Vagina (tissue), 2 donors: ENCODE measurements at regions not wholly inside any gene's neighbourhood (a gene's known extent, or its start where the extent isn't known, plus 50 kb on each side); places are given as distances from the start of the nearest gene placed in this dataset.
A peak's percentile ranks its signal among the peaks of the same experiment; 100 is the strongest.

ENCODE experiments used
- DNase-seq, 2 donors: peaks; one replicate each; pipeline ENCODE4 v3.0.0-alpha.2; 2017; ENCODE audit errors: extremely low spot score in 2 of 2
- H3K27ac ChIP-seq: fragments of 200-600 bp; sonication (generic); one replicate; pipeline ENCODE4 v1.5.1; 2019
- H3K27me3 ChIP-seq: fragments of 200-600 bp; sonication (generic); one replicate; pipeline ENCODE4 v1.5.1; 2019
- H3K36me3 ChIP-seq, 2 donors: fragments of 200-600 bp; sonication (generic); one replicate each; pipeline ENCODE4 v1.5.1; 2017 to 2019
- H3K4me1 ChIP-seq: fragments of 200-600 bp; sonication (generic); one replicate; pipeline ENCODE4 v1.5.1; 2019
- H3K4me3 ChIP-seq, 2 donors: fragments of 200-600 bp; sonication (generic); 1 replicate in 1 of 2; 2 replicates in 1 of 2; pipeline ENCODE4 v1.5.1; 2016 to 2019
- H3K9me3 ChIP-seq: fragments of 200-600 bp; sonication (generic); one replicate; pipeline ENCODE4 v1.5.1; 2019
- POLR2A ChIP-seq, 2 donors: fragments of 450-650 bp; IDR thresholded peaks; one replicate each; pipeline ENCODE4 v1.6.1; 2017; ENCODE audit warnings: antibody characterized with exemption in 2 of 2, mild to moderate bottlenecking in 2 of 2, moderate library complexity in 2 of 2
- POLR2AphosphoS5 ChIP-seq, 2 donors: sonication (generic); formaldehyde crosslinking; IDR thresholded peaks; one replicate each; pipeline ENCODE4 v1.9.0; 2017; ENCODE audit warnings: antibody characterized with exemption in 2 of 2, mild to moderate bottlenecking in 2 of 2, low read depth in 1 of 2; ENCODE audit not compliant: insufficient read depth in 1 of 2
- intact Hi-C: fragments of 100-400 bp; cut with DNase I; formaldehyde crosslinking; loops from one replicate; pipeline ENCODE4 v1.15.1; 2023
- TF ChIP-seq, protein P1 (sequence below), 3 experiments: fragments of 450-650 bp in 2 of 3; fragments of 200-600 bp in 1 of 3; sonication (generic) in 1 of 3; IDR thresholded peaks; one replicate each; pipeline ENCODE4 v1.5.1; 2017 to 2019; ENCODE audit warnings: antibody characterized with exemption in 3 of 3, mild to moderate bottlenecking in 2 of 3, moderate library complexity in 2 of 3

- no peak overlapping the region for H3K27ac ChIP-seq
- no peaks in the 10 kb centered on the region for H3K36me3 ChIP-seq
- DNase-seq: peak in 1 of 2 donors; percentile 55
- H3K27me3 ChIP-seq: no peaks in the 10 kb centered on the region
- TF ChIP-seq, protein P1, sequence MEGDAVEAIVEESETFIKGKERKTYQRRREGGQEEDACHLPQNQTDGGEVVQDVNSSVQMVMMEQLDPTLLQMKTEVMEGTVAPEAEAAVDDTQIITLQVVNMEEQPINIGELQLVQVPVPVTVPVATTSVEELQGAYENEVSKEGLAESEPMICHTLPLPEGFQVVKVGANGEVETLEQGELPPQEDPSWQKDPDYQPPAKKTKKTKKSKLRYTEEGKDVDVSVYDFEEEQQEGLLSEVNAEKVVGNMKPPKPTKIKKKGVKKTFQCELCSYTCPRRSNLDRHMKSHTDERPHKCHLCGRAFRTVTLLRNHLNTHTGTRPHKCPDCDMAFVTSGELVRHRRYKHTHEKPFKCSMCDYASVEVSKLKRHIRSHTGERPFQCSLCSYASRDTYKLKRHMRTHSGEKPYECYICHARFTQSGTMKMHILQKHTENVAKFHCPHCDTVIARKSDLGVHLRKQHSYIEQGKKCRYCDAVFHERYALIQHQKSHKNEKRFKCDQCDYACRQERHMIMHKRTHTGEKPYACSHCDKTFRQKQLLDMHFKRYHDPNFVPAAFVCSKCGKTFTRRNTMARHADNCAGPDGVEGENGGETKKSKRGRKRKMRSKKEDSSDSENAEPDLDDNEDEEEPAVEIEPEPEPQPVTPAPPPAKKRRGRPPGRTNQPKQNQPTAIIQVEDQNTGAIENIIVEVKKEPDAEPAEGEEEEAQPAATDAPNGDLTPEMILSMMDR (IDR thresholded peaks at IDR 0.05): no peak
- no peak overlapping the region for H3K4me3 ChIP-seq
- H3K9me3 ChIP-seq: no peaks in the 10 kb centered on the region
- no peaks in the 10 kb centered on the region for H3K4me1 ChIP-seq
- intact Hi-C loops: no loop called here
Observed at GRCh38 chr13:111609631-111610030, 289.2 kb downstream of the TEX29 start.

DNA sequence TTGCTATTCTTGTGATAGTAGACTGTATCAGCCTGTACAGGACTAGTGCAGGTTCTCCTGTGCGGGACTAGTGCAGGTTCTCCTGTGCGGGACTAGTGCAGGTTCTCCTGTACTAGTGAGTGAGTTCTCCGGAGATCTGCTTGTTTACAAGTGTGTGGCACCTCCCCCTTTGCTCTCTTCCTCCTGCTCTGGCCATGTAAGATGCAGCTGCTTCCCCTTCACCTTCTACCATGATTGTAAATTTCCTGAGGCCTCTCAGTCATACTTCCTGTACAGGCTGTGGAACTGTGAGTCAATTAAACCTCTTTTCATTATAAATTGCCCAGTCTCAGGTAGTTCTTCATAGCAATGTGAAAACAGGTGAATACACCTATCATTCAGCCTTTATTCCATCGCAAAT is 289.6 kb downstream of the TEX29 start:
- TF ChIP-seq POLR2A (IDR thresholded peaks at IDR 0.05) (no peak), POLR2AphosphoS5 (IDR thresholded peaks at IDR 0.05; ENCODE audit: insufficient read depth in 1 of 2, low read depth in 1 of 2) (no peak)
- TF ChIP-seq, protein P1 (IDR thresholded peaks at IDR 0.05): no peak
- DNase-seq: no peak
- no peaks in the 10 kb centered on the region for H3K36me3 ChIP-seq
- no peaks in the 10 kb centered on the region for H3K27me3 ChIP-seq
- H3K27ac ChIP-seq: no peak overlapping the region
- no peaks in the 10 kb centered on the region for H3K9me3 ChIP-seq
- H3K4me3 ChIP-seq: no peak overlapping the region
- no peaks in the 10 kb centered on the region for H3K4me1 ChIP-seq
- intact Hi-C loops: no loop called here

- intact Hi-C loops: no loop called here
- DNase-seq: peak in 1 of 2 donors; percentile 89
Observed at GRCh38 chr13:111610879-111611278, 290.4 kb downstream of the TEX29 start.

GRCh38 chr13:111611651-111612050 is 291.2 kb downstream of the TEX29 start:
- no peaks in the 10 kb centered on the region for H3K27me3 ChIP-seq

More at GRCh38 chr13:111610879-111611278, 290.4 kb downstream of the TEX29 start:
- Histone ChIP-seq H3K27ac (no peak overlapping the region), H3K4me3 (no peak overlapping the region), H3K9me3 (no peaks in the 10 kb centered on the region), H3K36me3 (no peaks in the 10 kb centered on the region), H3K27me3 (no peaks in the 10 kb centered on the region), H3K4me1 (no peaks in the 10 kb centered on the region)
- TF ChIP-seq POLR2A (IDR thresholded peaks at IDR 0.05) (no peak), POLR2AphosphoS5 (IDR thresholded peaks at IDR 0.05; ENCODE audit: insufficient read depth in 1 of 2, low read depth in 1 of 2) (no peak)
- TF ChIP-seq, protein P1 (IDR thresholded peaks at IDR 0.05): no peak

DNA sequence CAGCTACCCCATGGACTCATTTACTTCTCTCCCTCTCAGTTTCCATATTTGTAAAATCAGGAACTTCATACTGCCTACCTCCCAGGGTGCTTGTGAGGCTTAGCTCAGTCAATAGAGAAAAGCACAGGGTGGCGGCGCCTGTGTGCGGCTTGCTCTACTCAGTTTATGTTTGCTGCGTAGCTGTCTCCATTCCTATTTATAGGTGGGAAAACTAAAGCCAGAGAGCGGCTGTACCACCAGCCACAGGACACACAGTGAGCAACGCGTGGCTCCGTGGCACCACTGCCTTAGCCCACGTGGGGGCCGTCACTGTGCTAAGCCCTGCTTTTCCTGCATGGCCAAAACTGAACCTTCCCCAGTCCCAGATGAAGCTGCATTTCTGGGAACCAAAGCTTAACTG is 292.4 kb downstream of the TEX29 start:
- intact Hi-C loops: no loop called here
- peak in 1 of 2 donors; percentile 49 for DNase-seq

More at GRCh38 chr13:111611651-111612050, 291.2 kb downstream of the TEX29 start:
- Histone ChIP-seq H3K36me3 (no peaks in the 10 kb centered on the region), H3K9me3 (no peaks in the 10 kb centered on the region), H3K4me3 (no peak overlapping the region), H3K27ac (no peak overlapping the region), H3K4me1 (no peaks in the 10 kb centered on the region)
- no peak for DNase-seq
- TF ChIP-seq POLR2AphosphoS5 (IDR thresholded peaks at IDR 0.05; ENCODE audit: insufficient read depth in 1 of 2, low read depth in 1 of 2) (no peak), POLR2A (IDR thresholded peaks at IDR 0.05) (no peak)
- intact Hi-C loops: no loop called here

More for the DNA sequence above, 292.4 kb downstream of the TEX29 start:
- Histone ChIP-seq H3K36me3 (no peaks in the 10 kb centered on the region), H3K27me3 (no peaks in the 10 kb centered on the region), H3K4me3 (no peak overlapping the region), H3K27ac (no peak overlapping the region), H3K4me1 (no peaks in the 10 kb centered on the region), H3K9me3 (no peaks in the 10 kb centered on the region)
- TF ChIP-seq, protein P1 (IDR thresholded peaks at IDR 0.05): no peak
- TF ChIP-seq POLR2A (IDR thresholded peaks at IDR 0.05) (no peak), POLR2AphosphoS5 (IDR thresholded peaks at IDR 0.05; ENCODE audit: insufficient read depth in 1 of 2, low read depth in 1 of 2) (no peak)
